Dermis microvascular lymphatic vessel endothelial cell (primary cell): ENCODE measurements at regions not wholly inside any gene's neighbourhood (a gene's known extent, or its start where the extent isn't known, plus 50 kb on each side); places are given as distances from the start of the nearest gene placed in this dataset.

Experiments used
- DNase-seq, 2 donors: peaks; one replicate each; pipeline versions ENCODE4 v3.0.0 to v3.0.0-alpha.2; 2010; ENCODE audit warnings: low read depth in 2 of 2

GRCh38 chr12:38977132-38977531 lies 71.7 kb upstream of the CPNE8 start:
- DNase-seq = no peak

- no peak for DNase-seq
Observed at GRCh38 chr12:38969706-38970105, 64.3 kb upstream of the CPNE8 start.

GRCh38 chr12:38961683-38962082 lies 56.3 kb upstream of the CPNE8 start:
- no peak for DNase-seq

DNA sequence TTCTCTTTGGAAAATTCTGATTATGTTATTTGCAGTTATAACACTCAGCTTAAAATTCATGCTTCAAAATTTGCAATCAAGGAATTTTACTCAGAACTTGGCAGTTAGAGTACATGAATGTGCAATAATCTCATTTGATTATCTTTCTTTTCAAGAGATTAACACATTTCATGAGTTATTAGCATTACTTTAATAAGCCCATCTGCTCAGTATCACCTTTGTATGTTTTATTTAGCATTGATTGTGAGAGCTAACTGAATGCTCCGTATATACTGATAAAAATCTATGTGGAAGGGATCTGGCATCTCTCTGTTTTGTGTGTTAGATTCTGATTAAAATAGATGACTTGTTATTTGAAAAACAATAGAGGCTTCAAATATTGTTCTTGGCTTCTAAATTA lies 55.6 kb upstream of the CPNE8 start:
- no peak for DNase-seq

DNA sequence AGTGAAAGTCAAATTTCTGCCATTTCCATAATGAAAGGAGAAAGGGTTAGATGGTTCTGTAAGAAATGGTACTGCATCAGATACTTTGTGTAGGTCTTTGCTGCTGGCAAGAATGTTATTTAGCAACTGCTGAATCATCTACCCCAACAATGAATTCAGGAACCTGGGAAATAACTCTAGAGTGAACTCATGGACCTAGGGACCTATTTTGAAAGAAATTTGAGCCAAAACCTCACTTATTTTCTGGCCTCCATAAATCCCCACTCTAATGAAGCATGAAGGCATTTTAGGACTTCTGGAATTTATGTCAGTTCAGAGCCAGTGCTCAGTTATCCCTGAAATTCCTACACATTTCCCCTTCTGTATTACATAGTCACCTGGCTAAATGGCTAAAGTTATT lies 50.9 kb upstream of the CPNE8 start:
- no peak for DNase-seq
